T-cell (primary cell): ENCODE measurements at regions not wholly inside any gene's neighbourhood (a gene's known extent, or its start where the extent isn't known, plus 50 kb on each side); places are given as distances from the start of the nearest gene placed in this dataset.

Source experiments
- ATAC-seq, 4 experiments: fragments of 200-7000 bp in 3 of 4; fragments of 150-1000 bp in 1 of 4; cut with Tn5 transposase; replicated peaks in 1 of 4; 1 replicate in 3 of 4; 2 replicates in 1 of 4; pipeline ENCODE4 v1.10.0; 2021; ENCODE audit warnings: moderate library complexity in 3 of 4, mild to moderate bottlenecking in 2 of 4, moderate number of reproducible peaks in 1 of 4
- CTCF ChIA-PET, 2 donors: fragments of 300-600 bp; sonication (Branson Sonifier 250); formaldehyde crosslinking; loops; one replicate each; lab custom pipeline; 2022; ENCODE audit warnings: antibody characterized with exemption in 2 of 2; lab: Charles Lee
- POLR2A ChIA-PET, 2 donors: fragments of 300-600 bp; sonication (Branson Sonifier 250); formaldehyde crosslinking; loops; one replicate each; lab custom pipeline; 2022; ENCODE audit warnings: antibody characterized with exemption in 2 of 2; lab: Charles Lee
- DNase-seq, 35 experiments: peaks; one replicate each; pipeline versions ENCODE4 v3.0.0 to v3.0.0-alpha.2; 2013 to 2023
- H3K27ac ChIP-seq: one replicate; pipeline ENCODE4 v1.5.1; 2013; ENCODE audit warnings: low read length
- H3K27me3 ChIP-seq, 2 experiments: replicated peaks in 1 of 2; 1 replicate in 1 of 2; 2 replicates in 1 of 2; pipeline versions ENCODE4 v1.6.1 to v1.7.0; 2013; ENCODE audit warnings: low read length in 1 of 2, mixed read lengths in 1 of 2; ENCODE audit not compliant: control insufficient read depth in 2 of 2, insufficient read depth in 2 of 2; ENCODE audit errors: extremely low read depth in 1 of 2
- H3K36me3 ChIP-seq, 2 donors: 1 replicate in 1 of 2; 2 replicates in 1 of 2; pipeline versions ENCODE4 v1.6.1 to v1.7.0; 2013; ENCODE audit warnings: low read length in 1 of 2; ENCODE audit not compliant: control insufficient read depth in 2 of 2, insufficient read depth in 1 of 2; ENCODE audit errors: extremely low read depth in 1 of 2
- H3K4me1 ChIP-seq, 2 experiments: 1 replicate in 1 of 2; 2 replicates in 1 of 2; pipeline versions ENCODE4 v1.6.1 to v1.7.0; 2013; ENCODE audit warnings: low read length in 2 of 2, mixed read lengths in 1 of 2; ENCODE audit not compliant: insufficient read depth in 2 of 2, control insufficient read depth in 1 of 2; ENCODE audit errors: extremely low read depth in 1 of 2
- H3K4me3 ChIP-seq, 2 donors: 1 replicate in 1 of 2; 2 replicates in 1 of 2; pipeline versions ENCODE4 v1.5.1 to v1.7.0; 2013; ENCODE audit warnings: mild to moderate bottlenecking in 2 of 2, low read length in 1 of 2, moderate library complexity in 1 of 2; ENCODE audit not compliant: control insufficient read depth in 1 of 2; ENCODE audit errors: extremely low read depth in 1 of 2
- H3K9me3 ChIP-seq: 2 replicates; pipeline ENCODE4 v1.7.0; 2013
- H3K27ac Mint-ChIP-seq, 2 donors: one replicate each; pipeline ENCODE4 v1.8.0; 2020 to 2021; ENCODE audit warnings: mild to moderate bottlenecking in 2 of 2, mixed read lengths in 2 of 2
- H3K27me3 Mint-ChIP-seq, 2 donors: one replicate each; pipeline ENCODE4 v1.8.0; 2021 to 2022; ENCODE audit warnings: mixed read lengths in 2 of 2
- H3K36me3 Mint-ChIP-seq: one replicate; pipeline ENCODE4 v1.8.0; 2021; ENCODE audit warnings: mixed read lengths
- H3K4me1 Mint-ChIP-seq, 3 donors: one replicate each; pipeline ENCODE4 v1.8.0; 2020 to 2022; ENCODE audit warnings: mixed read lengths in 3 of 3, mild to moderate bottlenecking in 1 of 3
- H3K4me3 Mint-ChIP-seq, 3 donors: one replicate each; pipeline ENCODE4 v1.8.0; 2020 to 2022; ENCODE audit warnings: mild to moderate bottlenecking in 3 of 3, mixed read lengths in 3 of 3, moderate library complexity in 3 of 3
- H3K9me3 Mint-ChIP-seq, 3 donors: one replicate each; pipeline ENCODE4 v1.8.0; 2020 to 2022; ENCODE audit warnings: mixed read lengths in 3 of 3
- WGBS: methylation state at CpG from one replicate; pipeline ENCODE4 v1.1.5; 2013; ENCODE audit warnings: missing lambda C conversion rate; ENCODE audit not compliant: insufficient coverage; 5-methylcytosine and 5-hydroxymethylcytosine counted together

DNA sequence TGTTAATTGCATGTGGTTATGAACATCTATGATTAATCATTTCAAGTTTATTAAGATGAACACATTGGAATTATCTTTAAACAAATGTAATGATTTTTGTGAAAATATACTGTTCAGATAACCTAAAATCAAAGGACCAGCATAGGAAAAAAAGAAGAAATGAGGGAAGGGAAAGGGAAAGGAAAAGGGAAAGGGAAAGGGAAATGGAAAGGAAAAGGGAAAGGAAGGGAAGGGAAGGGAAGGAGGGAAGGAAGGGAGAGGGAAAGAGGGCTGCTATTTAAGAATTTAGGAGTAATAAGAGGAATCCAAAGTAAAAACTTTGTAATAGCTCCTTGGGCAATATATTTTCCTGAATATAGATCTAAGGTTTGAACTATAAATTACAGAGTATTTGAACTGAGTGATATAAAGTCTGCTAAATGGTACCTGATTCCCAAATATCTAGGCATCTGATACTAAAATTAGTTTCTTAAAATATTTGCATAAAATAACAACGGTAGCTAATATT, 726.3 kb downstream of the EPHA4 start:
- no peaks in the 10 kb centered on the region for H3K4me1 Mint-ChIP-seq
- Histone ChIP-seq H3K9me3 (no peaks in the 10 kb centered on the region), H3K4me3 (no peak overlapping the region), H3K27me3 (no peaks in the 10 kb centered on the region), H3K27ac (no peak overlapping the region), H3K36me3 (no peaks in the 10 kb centered on the region), H3K4me1 (no peaks in the 10 kb centered on the region)
- peaks cover 0 to 2% (median 2%) of the 10 kb centered on the region in 3 donors for H3K9me3 Mint-ChIP-seq
- WGBS: no CpG with 5 or more reads among the region's 1 CpG
- DNase-seq (no peak), ATAC-seq (no peak)
- no peaks in the 10 kb centered on the region for H3K36me3 Mint-ChIP-seq
- POLR2A ChIA-PET: no interaction called here
- peaks cover 1 to 11% of the 10 kb centered on the region in 2 donors for H3K27me3 Mint-ChIP-seq
- CTCF ChIA-PET: no interaction called here
- H3K4me3 Mint-ChIP-seq: no peak overlapping the region
- H3K27ac Mint-ChIP-seq: no peak overlapping the region

- WGBS: 78% methylated on average over 3 of the region's 3 CpGs
- CTCF ChIA-PET: no interaction called here
- no peaks in the 10 kb centered on the region for H3K27me3 ChIP-seq
Measured at GRCh38 chr2:220847006-220847405, 725.1 kb downstream of the EPHA4 start.

DNA sequence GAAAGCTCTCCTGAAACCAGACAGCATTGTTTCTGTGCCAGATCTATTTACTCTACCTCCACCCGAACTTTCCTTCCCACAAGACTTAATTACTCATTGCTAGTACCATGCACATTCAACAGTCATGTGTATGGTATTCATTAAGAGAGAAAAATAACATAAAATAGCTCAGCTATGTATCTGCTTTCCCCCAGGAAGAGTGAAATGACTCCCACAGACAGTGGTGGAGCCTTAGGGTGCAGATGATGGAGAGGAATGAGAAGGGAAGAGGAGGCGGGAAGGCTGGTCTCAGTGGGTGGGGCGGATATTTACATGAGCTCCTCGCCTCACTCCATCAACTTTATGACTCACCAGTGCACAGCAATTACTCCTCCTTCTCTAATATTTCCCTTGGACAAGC, 724.5 kb downstream of the EPHA4 start:
- Histone ChIP-seq H3K9me3 (no peaks in the 10 kb centered on the region), H3K4me1 (no peaks in the 10 kb centered on the region), H3K4me3 (no peak overlapping the region), H3K27me3 (no peaks in the 10 kb centered on the region), H3K36me3 (no peaks in the 10 kb centered on the region), H3K27ac (no peak overlapping the region)
- DNase-seq (no peak), ATAC-seq (no peak)
- no peaks in the 10 kb centered on the region for H3K36me3 Mint-ChIP-seq
- H3K9me3 Mint-ChIP-seq: peaks cover 0 to 2% (median 2%) of the 10 kb centered on the region in 3 donors
- H3K27me3 Mint-ChIP-seq: peaks cover 1 to 9% of the 10 kb centered on the region in 2 donors
- ChIA-PET POLR2A (no interaction called here), CTCF (no interaction called here)
- H3K4me3 Mint-ChIP-seq: no peak overlapping the region
- H3K4me1 Mint-ChIP-seq: no peaks in the 10 kb centered on the region
- no CpG with 5 or more reads among the region's 4 CpGs for WGBS
- no peak overlapping the region for H3K27ac Mint-ChIP-seq

More at GRCh38 chr2:220847006-220847405, 725.1 kb downstream of the EPHA4 start:
- no peak overlapping the region for H3K27ac Mint-ChIP-seq
- no peak overlapping the region for H3K4me3 Mint-ChIP-seq
- no peaks in the 10 kb centered on the region for H3K4me1 ChIP-seq
- no peak overlapping the region for H3K27ac ChIP-seq
- POLR2A ChIA-PET: interaction anchor here in 1 of 2 donors (0.6 kb wide), 1 partner anchor 9 kb away, joined by 3 read pairs; no protein-coding TSS in a partner anchor
- H3K4me3 ChIP-seq: no peak overlapping the region
- no peaks in the 10 kb centered on the region for H3K4me1 Mint-ChIP-seq
- H3K36me3 ChIP-seq: no peaks in the 10 kb centered on the region
- H3K36me3 Mint-ChIP-seq: no peaks in the 10 kb centered on the region
- H3K9me3 Mint-ChIP-seq: peaks cover 0 to 2% (median 2%) of the 10 kb centered on the region in 3 donors
- ATAC-seq: no peak
- H3K27me3 Mint-ChIP-seq: peaks cover 1 to 9% of the 10 kb centered on the region in 2 donors
- no peaks in the 10 kb centered on the region for H3K9me3 ChIP-seq
- no peak for DNase-seq

GRCh38 chr2:220849433-220849832, 722.7 kb downstream of the EPHA4 start:
- Mint-ChIP-seq H3K4me1 (no peaks in the 10 kb centered on the region), H3K36me3 (no peaks in the 10 kb centered on the region), H3K27me3 (peaks cover 1 to 5% of the 10 kb centered on the region in 2 donors), H3K4me3 (no peak overlapping the region), H3K27ac (no peak overlapping the region), H3K9me3 (peaks cover 0 to 2% (median 2%) of the 10 kb centered on the region in 3 donors)
- Histone ChIP-seq H3K9me3 (no peaks in the 10 kb centered on the region), H3K27me3 (no peaks in the 10 kb centered on the region), H3K36me3 (no peaks in the 10 kb centered on the region), H3K4me3 (no peak overlapping the region), H3K27ac (no peak overlapping the region), H3K4me1 (no peaks in the 10 kb centered on the region)
- WGBS: no CpG with 5 or more reads among the region's 5 CpGs
- DNase-seq: no peak
- ATAC-seq: no peak
- ChIA-PET CTCF (no interaction called here), POLR2A (no interaction called here)

- Histone ChIP-seq H3K36me3 (no peaks in the 10 kb centered on the region), H3K27me3 (no peaks in the 10 kb centered on the region), H3K9me3 (no peaks in the 10 kb centered on the region), H3K4me3 (no peak overlapping the region), H3K4me1 (no peaks in the 10 kb centered on the region), H3K27ac (no peak overlapping the region)
- WGBS: no CpG with 5 or more reads among the region's 3 CpGs
- ChIA-PET CTCF (no interaction called here), POLR2A (no interaction called here)
- ATAC-seq (no peak), DNase-seq (no peak)
- no peaks in the 10 kb centered on the region for H3K4me1 Mint-ChIP-seq
- H3K4me3 Mint-ChIP-seq: no peak overlapping the region
- no peaks in the 10 kb centered on the region for H3K36me3 Mint-ChIP-seq
- H3K27ac Mint-ChIP-seq: no peak overlapping the region
- H3K9me3 Mint-ChIP-seq: peaks cover 0 to 2% (median 2%) of the 10 kb centered on the region in 3 donors
- peaks cover 1 to 5% of the 10 kb centered on the region in 2 donors for H3K27me3 Mint-ChIP-seq
Measured at GRCh38 chr2:220850116-220850515, 722.0 kb downstream of the EPHA4 start.

DNA sequence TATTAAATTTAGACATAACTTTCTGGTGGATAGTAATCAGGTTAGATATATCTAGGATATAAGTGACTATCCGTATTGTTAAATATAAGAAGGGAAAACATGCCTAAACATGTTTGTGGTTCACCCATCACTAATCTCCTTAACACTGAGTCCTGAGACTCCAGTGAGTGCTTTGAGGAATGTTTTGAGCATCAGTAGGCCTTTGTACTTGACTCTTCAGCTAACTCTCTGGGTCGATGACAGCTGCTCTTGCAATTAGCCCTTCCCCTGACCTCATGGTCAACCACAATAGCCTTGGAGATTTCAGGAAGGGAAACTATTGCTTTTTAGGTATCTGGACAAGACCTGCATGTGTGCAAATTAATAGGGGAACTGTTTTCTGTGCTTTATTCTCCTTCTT, 716.8 kb downstream of the EPHA4 start:
- no peaks in the 10 kb centered on the region for H3K27me3 Mint-ChIP-seq
- H3K36me3 Mint-ChIP-seq: no peaks in the 10 kb centered on the region
- no peak overlapping the region for H3K27ac Mint-ChIP-seq
- Histone ChIP-seq H3K27ac (no peak overlapping the region), H3K36me3 (no peaks in the 10 kb centered on the region), H3K9me3 (no peaks in the 10 kb centered on the region), H3K27me3 (no peaks in the 10 kb centered on the region), H3K4me3 (no peak overlapping the region), H3K4me1 (no peaks in the 10 kb centered on the region)
- ATAC-seq: no peak
- no peaks in the 10 kb centered on the region for H3K4me1 Mint-ChIP-seq
- POLR2A ChIA-PET: no interaction called here
- DNase-seq: no peak
- H3K9me3 Mint-ChIP-seq: no peaks in the 10 kb centered on the region
- WGBS: no CpG with 5 or more reads among the region's 2 CpGs
- H3K4me3 Mint-ChIP-seq: no peak overlapping the region
- CTCF ChIA-PET: no interaction called here

GRCh38 chr2:220856486-220856885, 715.6 kb downstream of the EPHA4 start:
- ChIA-PET POLR2A (interaction anchor here in 1 of 2 donors (0.6 kb wide), 1 partner anchor 10 kb away, joined by 3 read pairs; no protein-coding TSS in a partner anchor), CTCF (no interaction called here)
- no peaks in the 10 kb centered on the region for H3K4me1 Mint-ChIP-seq
- H3K4me3 ChIP-seq: no peak overlapping the region
- H3K9me3 Mint-ChIP-seq: no peaks in the 10 kb centered on the region
- no peak overlapping the region for H3K27ac Mint-ChIP-seq
- H3K4me1 ChIP-seq: no peaks in the 10 kb centered on the region
- H3K36me3 ChIP-seq: no peaks in the 10 kb centered on the region
- no peaks in the 10 kb centered on the region for H3K9me3 ChIP-seq
- no CpG with 5 or more reads among the region's 2 CpGs for WGBS
- no peak overlapping the region for H3K27ac ChIP-seq
- DNase-seq (no peak), ATAC-seq (no peak)
- no peak overlapping the region for H3K4me3 Mint-ChIP-seq
- H3K27me3 Mint-ChIP-seq: peaks cover 0 to under 1% of the 10 kb centered on the region in 2 donors
- H3K36me3 Mint-ChIP-seq: no peaks in the 10 kb centered on the region
- H3K27me3 ChIP-seq: no peaks in the 10 kb centered on the region
